Motor neuron (in vitro differentiated cells): ENCODE measurements at regions not wholly inside any gene's neighbourhood (a gene's known extent, or its start where the extent isn't known, plus 50 kb on each side); places are given as distances from the start of the nearest gene placed in this dataset.
"Not testable (repeated sequence)": the region's sequence is repeated elsewhere in the genome, so short reads cannot be mapped to it uniquely, and the experiment has no call there.

Source experiments
- ATAC-seq, 8 experiments: fragments of 200-7000 bp; cut with Tn5 transposase; replicated peaks in 6 of 8; 2 replicates each; pipeline ENCODE4 v1.8.0; 2021; ENCODE audit warnings: mild to moderate bottlenecking in 8 of 8, moderate library complexity in 8 of 8
- H3K27ac ChIP-seq, 2 donors: fragments of 250-450 bp; sonication (Bioruptor Pico); 2 replicates each; pipeline ENCODE4 v1.9.0; 2021; ENCODE audit warnings: antibody characterized with exemption in 2 of 2, mild to moderate bottlenecking in 2 of 2, moderate library complexity in 1 of 2
- H3K4me1 ChIP-seq, 2 donors: fragments of 250-450 bp; sonication (Bioruptor Pico); replicated peaks in 1 of 2; 2 replicates each; pipeline ENCODE4 v1.6.1; 2021; ENCODE audit warnings: antibody characterized with exemption in 2 of 2, mild to moderate bottlenecking in 2 of 2, moderate library complexity in 1 of 2
- H3K4me3 ChIP-seq, 5 donors: fragments of 250-450 bp; sonication (Bioruptor Pico); 2 replicates each; pipeline ENCODE4 v1.9.0; 2021; ENCODE audit warnings: antibody characterized with exemption in 5 of 5, mild to moderate bottlenecking in 5 of 5, moderate library complexity in 4 of 5
- WGBS, 10 experiments: fragments of 450-650 bp; shearing (Covaris generic); methylation state at CpG; one replicate each; pipeline ENCODE4 v1.0.0; 2022; 5-methylcytosine and 5-hydroxymethylcytosine counted together
- in situ Hi-C, 9 experiments: fragments of 400-800 bp; cut with MboI; loops; one replicate each; pipeline ENCODE4 v1.15.0; 2021; ENCODE audit warnings: low sequenced_read_pairs in 9 of 9, low pct_unique_long_range_greater_than_20kb in 2 of 9; ENCODE audit not compliant: unreplicated experiment in 9 of 9

- H3K4me3 ChIP-seq, H3K4me1 ChIP-seq, H3K27ac ChIP-seq, ATAC-seq, in situ Hi-C loops: not testable (repeated sequence)
- WGBS, 10 experiments, result 93 to 100% (median 100%) methylated on average over 1 to 7 of the region's 7 CpGs; no CpG with 5 or more reads in 7 of the 10 experiments
These were observed 66.5 kb upstream of the ACYP2 start for GRCh38 chr2:54048896-54049295.

- 89 to 100% (median 100%) methylated on average over 1 to 2 of the region's 2 CpGs; no CpG with 5 or more reads in 5 of the 10 experiments for WGBS, 10 experiments
- H3K27ac ChIP-seq, result no peak overlapping the region
- in situ Hi-C loops, result no loop called here
- H3K4me1 ChIP-seq, result no peaks in the 10 kb centered on the region
- ATAC-seq, result peak in 2 of 8 experiments; percentile 25 to 35
- H3K4me3 ChIP-seq, result no peak overlapping the region
These were observed 67.2 kb upstream of the ACYP2 start for GRCh38 chr2:54048117-54048785.

GRCh38 chr2:54047658-54048057 lies 67.8 kb upstream of the ACYP2 start:
- in situ Hi-C loops, result no loop called here

GRCh38 chr2:54047091-54047490 lies 68.3 kb upstream of the ACYP2 start:
- no peak for ATAC-seq
- H3K4me3 ChIP-seq, result no peak overlapping the region
- no peak overlapping the region for H3K27ac ChIP-seq
- in situ Hi-C loops, result no loop called here
- no peaks in the 10 kb centered on the region for H3K4me1 ChIP-seq
- WGBS, 10 experiments, result 62 to 100% (median 98%) methylated on average over 1 to 4 of the region's 4 CpGs

More at GRCh38 chr2:54047658-54048057, 67.8 kb upstream of the ACYP2 start:
- Histone ChIP-seq H3K27ac (no peak overlapping the region), H3K4me3 (no peak overlapping the region), H3K4me1 (no peaks in the 10 kb centered on the region)
- WGBS, 10 experiments, result 46 to 100% (median 86%) methylated on average over 1 to 3 of the region's 3 CpGs; no CpG with 5 or more reads in 1 of the 10 experiments
- no peak for ATAC-seq

GRCh38 chr2:54042897-54043620 lies 72.3 kb upstream of the PSME4 start:
- peak in 2 of 8 experiments; percentile 78 to 90 for ATAC-seq

GRCh38 chr2:54042341-54042740 lies 71.5 kb upstream of the PSME4 start:
- H3K4me3 ChIP-seq, result no peak overlapping the region
- no peak overlapping the region for H3K27ac ChIP-seq
- in situ Hi-C loops, result no loop called here
- peak in 1 of 8 experiments; percentile 20 for ATAC-seq
- WGBS, 10 experiments, result 0 to 91% (median 51%) methylated on average over 1 to 2 of the region's 2 CpGs; no CpG with 5 or more reads in 4 of the 10 experiments
- no peaks in the 10 kb centered on the region for H3K4me1 ChIP-seq

More at GRCh38 chr2:54042897-54043620, 72.3 kb upstream of the PSME4 start:
- no peaks in the 10 kb centered on the region for H3K4me1 ChIP-seq
- H3K4me3 ChIP-seq, result no peak overlapping the region
- 88 to 100% (median 90%) methylated on average over 1 to 2 of the region's 2 CpGs; no CpG with 5 or more reads in 7 of the 10 experiments for WGBS, 10 experiments
- no peak overlapping the region for H3K27ac ChIP-seq
- in situ Hi-C loops, result no loop called here

- Histone ChIP-seq H3K4me1 (no peaks in the 10 kb centered on the region), H3K27ac (no peak overlapping the region), H3K4me3 (no peak overlapping the region)
- no peak for ATAC-seq
- 78 to 100% (median 95%) methylated on average over 1 to 4 of the region's 4 CpGs; no CpG with 5 or more reads in 1 of the 10 experiments for WGBS, 10 experiments
- in situ Hi-C loops, result no loop called here
These were observed 70.3 kb upstream of the PSME4 start for GRCh38 chr2:54041135-54041534.

- Histone ChIP-seq H3K4me3 (no peak overlapping the region), H3K27ac (no peak overlapping the region), H3K4me1 (no peaks in the 10 kb centered on the region)
- WGBS, 10 experiments, result 67 to 100% (median 100%) methylated on average over 1 of the region's 1 CpG; no CpG with 5 or more reads in 3 of the 10 experiments
- no peak for ATAC-seq
- in situ Hi-C loops, result no loop called here
These were observed 69.9 kb upstream of the PSME4 start for GRCh38 chr2:54040685-54041084.

GRCh38 chr2:54040250-54040649 lies 69.5 kb upstream of the PSME4 start:
- no peaks in the 10 kb centered on the region for H3K4me1 ChIP-seq
- 17 to 100% (median 83%) methylated on average over 1 to 2 of the region's 2 CpGs; no CpG with 5 or more reads in 3 of the 10 experiments for WGBS, 10 experiments
- H3K27ac ChIP-seq, result no peak overlapping the region
- in situ Hi-C loops, result no loop called here
- ATAC-seq, result no peak
- no peak overlapping the region for H3K4me3 ChIP-seq

GRCh38 chr2:54038835-54039234 lies 68.0 kb upstream of the PSME4 start:
- no peak overlapping the region for H3K27ac ChIP-seq
- no peaks in the 10 kb centered on the region for H3K4me1 ChIP-seq
- in situ Hi-C loops, result no loop called here
- no peak for ATAC-seq
- no peak overlapping the region for H3K4me3 ChIP-seq
- 60 to 100% (median 100%) methylated on average over 1 of the region's 1 CpG; no CpG with 5 or more reads in 3 of the 10 experiments for WGBS, 10 experiments

GRCh38 chr2:54031288-54031687 lies 60.5 kb upstream of the PSME4 start:
- in situ Hi-C loops, H3K4me3 ChIP-seq, H3K27ac ChIP-seq, H3K4me1 ChIP-seq, ATAC-seq: not testable (repeated sequence)
- no CpG with 5 or more reads among the region's 3 CpGs for WGBS, 10 experiments

- WGBS, 10 experiments, result 83 to 100% (median 100%) methylated on average over 1 of the region's 2 CpGs; no CpG with 5 or more reads in 4 of the 10 experiments
These were observed 60.0 kb upstream of the PSME4 start for GRCh38 chr2:54030806-54031205.

GRCh38 chr2:54030396-54030741 lies 59.6 kb upstream of the PSME4 start:
- Histone ChIP-seq H3K27ac (no peak overlapping the region), H3K4me1 (no peaks in the 10 kb centered on the region), H3K4me3 (no peak overlapping the region)
- in situ Hi-C loops, result no loop called here
- peak in 1 of 8 experiments; percentile 43 for ATAC-seq
- 69 to 100% (median 82%) methylated on average over 1 to 9 of the region's 9 CpGs for WGBS, 10 experiments

More at GRCh38 chr2:54030806-54031205, 60.0 kb upstream of the PSME4 start:
- H3K4me3 ChIP-seq, result no peak overlapping the region
- no peak for ATAC-seq
- in situ Hi-C loops, result no loop called here
- H3K4me1 ChIP-seq, result no peaks in the 10 kb centered on the region
- no peak overlapping the region for H3K27ac ChIP-seq
